Osteocyte (in vitro differentiated cells): ENCODE measurements at regions not wholly inside any gene's neighbourhood (a gene's known extent, or its start where the extent isn't known, plus 50 kb on each side); places are given as distances from the start of the nearest gene placed in this dataset.

Source experiments
- DNase-seq: peaks from one replicate; pipeline ENCODE4 v3.0.0; 2021; ENCODE audit warnings: mixed read lengths; ENCODE audit not compliant: unreplicated experiment; ENCODE audit errors: extremely low spot score
- H3K27ac Mint-ChIP-seq: one replicate; pipeline ENCODE4 v1.8.0; 2021; ENCODE audit warnings: mild to moderate bottlenecking, mixed read lengths; ENCODE audit not compliant: unreplicated experiment
- H3K27me3 Mint-ChIP-seq: one replicate; pipeline ENCODE4 v1.8.0; 2021; ENCODE audit warnings: mixed read lengths; ENCODE audit not compliant: unreplicated experiment
- H3K36me3 Mint-ChIP-seq: one replicate; pipeline ENCODE4 v1.8.0; 2021; ENCODE audit warnings: mixed read lengths; ENCODE audit not compliant: unreplicated experiment
- H3K4me1 Mint-ChIP-seq: one replicate; pipeline ENCODE4 v1.8.0; 2021; ENCODE audit warnings: mixed read lengths; ENCODE audit not compliant: unreplicated experiment
- H3K4me3 Mint-ChIP-seq: one replicate; pipeline ENCODE4 v1.8.0; 2021; ENCODE audit warnings: mild to moderate bottlenecking, moderate library complexity, mixed read lengths; ENCODE audit not compliant: unreplicated experiment
- H3K9me3 Mint-ChIP-seq: one replicate; pipeline ENCODE4 v1.8.0; 2021; ENCODE audit warnings: mixed read lengths; ENCODE audit not compliant: unreplicated experiment
- TF ChIP-seq, protein P1 (sequence below): fragments of 200-600 bp; sonication (generic); IDR thresholded peaks from 2 replicates; pipeline ENCODE4 v1.5.0; 2021; ENCODE audit warnings: antibody characterized with exemption, mild to moderate bottlenecking, moderate library complexity

DNA sequence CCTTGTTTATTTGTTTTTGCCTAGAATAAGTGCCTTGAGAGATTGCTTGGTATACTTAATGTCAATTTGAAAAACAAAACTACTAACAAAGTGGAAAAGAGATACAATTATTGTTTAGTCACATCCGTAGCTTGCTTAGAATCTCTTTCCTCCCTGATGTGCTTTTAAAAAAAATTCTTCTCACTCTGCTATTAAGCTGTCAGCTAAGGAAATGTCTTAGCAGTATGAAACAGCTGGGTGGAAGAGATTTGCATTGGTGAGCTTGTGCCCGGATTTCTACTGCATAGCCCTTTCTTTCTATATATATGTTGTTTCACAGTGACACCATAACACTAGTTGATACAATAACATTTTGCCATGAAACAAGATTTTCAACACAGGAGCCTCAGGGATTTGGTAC, 229.4 kb upstream of the RGS6 start:
- Mint-ChIP-seq H3K4me3 (no peak overlapping the region), H3K27ac (no peak overlapping the region), H3K27me3 (no peaks in the 10 kb centered on the region), H3K4me1 (peaks cover 8% of the 10 kb centered on the region), H3K36me3 (peaks cover 41% of the 10 kb centered on the region), H3K9me3 (no peaks in the 10 kb centered on the region)
- TF ChIP-seq, protein P1, sequence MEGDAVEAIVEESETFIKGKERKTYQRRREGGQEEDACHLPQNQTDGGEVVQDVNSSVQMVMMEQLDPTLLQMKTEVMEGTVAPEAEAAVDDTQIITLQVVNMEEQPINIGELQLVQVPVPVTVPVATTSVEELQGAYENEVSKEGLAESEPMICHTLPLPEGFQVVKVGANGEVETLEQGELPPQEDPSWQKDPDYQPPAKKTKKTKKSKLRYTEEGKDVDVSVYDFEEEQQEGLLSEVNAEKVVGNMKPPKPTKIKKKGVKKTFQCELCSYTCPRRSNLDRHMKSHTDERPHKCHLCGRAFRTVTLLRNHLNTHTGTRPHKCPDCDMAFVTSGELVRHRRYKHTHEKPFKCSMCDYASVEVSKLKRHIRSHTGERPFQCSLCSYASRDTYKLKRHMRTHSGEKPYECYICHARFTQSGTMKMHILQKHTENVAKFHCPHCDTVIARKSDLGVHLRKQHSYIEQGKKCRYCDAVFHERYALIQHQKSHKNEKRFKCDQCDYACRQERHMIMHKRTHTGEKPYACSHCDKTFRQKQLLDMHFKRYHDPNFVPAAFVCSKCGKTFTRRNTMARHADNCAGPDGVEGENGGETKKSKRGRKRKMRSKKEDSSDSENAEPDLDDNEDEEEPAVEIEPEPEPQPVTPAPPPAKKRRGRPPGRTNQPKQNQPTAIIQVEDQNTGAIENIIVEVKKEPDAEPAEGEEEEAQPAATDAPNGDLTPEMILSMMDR: no peak
- DNase-seq: no peak

DNA sequence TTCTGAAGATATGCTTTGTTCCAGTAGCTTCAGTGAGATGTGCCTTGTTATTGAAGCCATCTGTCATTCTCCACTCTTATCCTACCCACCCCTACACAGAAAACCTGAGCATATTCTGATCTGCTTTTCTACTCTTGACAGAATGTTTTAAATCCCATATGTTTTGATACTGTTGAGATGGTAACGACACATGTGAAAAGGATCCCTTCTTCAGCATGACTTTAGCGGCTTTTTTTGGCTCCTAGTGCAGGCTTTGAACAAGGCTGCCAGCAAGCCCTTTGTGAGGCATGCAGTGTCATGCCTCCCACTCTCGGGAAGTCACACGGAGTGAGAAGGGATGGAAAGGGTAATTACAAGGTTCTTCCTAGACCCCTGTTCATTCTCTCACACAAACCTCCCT, 228.8 kb upstream of the RGS6 start:
- Mint-ChIP-seq H3K27ac (peak overlapping the region; percentile 35), H3K27me3 (no peaks in the 10 kb centered on the region), H3K4me1 (peaks cover 8% of the 10 kb centered on the region), H3K9me3 (no peaks in the 10 kb centered on the region), H3K36me3 (peaks cover 41% of the 10 kb centered on the region), H3K4me3 (no peak overlapping the region)
- TF ChIP-seq, protein P1: no peak
- DNase-seq: no peak

DNA sequence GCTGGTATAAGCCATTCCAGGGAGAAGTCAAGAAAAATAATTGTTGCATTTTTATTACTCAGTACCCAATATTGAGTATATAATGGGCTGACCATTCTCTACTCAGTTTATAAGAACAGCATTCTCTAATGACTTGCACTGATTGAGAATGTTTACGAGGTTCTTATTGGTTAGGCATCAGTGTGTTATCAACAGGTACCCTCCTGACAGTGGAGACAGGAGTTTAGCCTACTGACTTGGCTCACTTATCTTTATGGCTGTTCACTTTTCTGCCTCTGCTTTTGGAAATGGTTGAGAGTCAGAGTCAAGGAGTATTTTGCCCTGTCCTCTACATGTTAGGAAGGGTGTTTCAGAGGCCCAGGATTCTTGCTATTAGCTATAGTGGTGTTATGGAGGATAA, 228.0 kb upstream of the RGS6 start:
- Mint-ChIP-seq H3K36me3 (peaks cover 36% of the 10 kb centered on the region), H3K4me1 (peaks cover 8% of the 10 kb centered on the region), H3K4me3 (no peak overlapping the region), H3K27ac (no peak overlapping the region), H3K9me3 (no peaks in the 10 kb centered on the region), H3K27me3 (no peaks in the 10 kb centered on the region)
- TF ChIP-seq, protein P1: no peak
- no peak for DNase-seq

DNA sequence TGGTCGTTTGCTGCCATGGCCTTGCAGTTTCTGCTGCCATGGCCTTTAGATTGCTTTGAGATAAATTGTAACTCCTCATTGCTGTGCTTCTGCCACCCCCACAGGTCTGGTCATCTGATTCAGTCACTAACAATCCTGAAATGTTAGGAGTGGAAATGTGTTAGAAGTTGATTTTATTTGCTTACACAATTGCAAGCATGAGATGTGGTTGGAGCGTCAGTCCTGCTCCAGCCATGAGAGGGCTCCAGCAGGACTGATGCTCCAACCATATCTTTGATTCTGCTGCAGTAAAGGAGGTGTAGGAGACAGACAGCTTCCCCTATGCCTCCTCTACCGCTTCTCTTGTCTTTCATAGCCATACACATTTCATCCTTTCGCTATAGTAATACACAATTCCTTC, 226.8 kb upstream of the RGS6 start:
- Mint-ChIP-seq H3K9me3 (no peaks in the 10 kb centered on the region), H3K4me1 (peaks cover 8% of the 10 kb centered on the region), H3K4me3 (no peak overlapping the region), H3K27ac (no peak overlapping the region), H3K36me3 (peaks cover 29% of the 10 kb centered on the region), H3K27me3 (no peaks in the 10 kb centered on the region)
- TF ChIP-seq, protein P1: no peak
- DNase-seq: no peak

DNA sequence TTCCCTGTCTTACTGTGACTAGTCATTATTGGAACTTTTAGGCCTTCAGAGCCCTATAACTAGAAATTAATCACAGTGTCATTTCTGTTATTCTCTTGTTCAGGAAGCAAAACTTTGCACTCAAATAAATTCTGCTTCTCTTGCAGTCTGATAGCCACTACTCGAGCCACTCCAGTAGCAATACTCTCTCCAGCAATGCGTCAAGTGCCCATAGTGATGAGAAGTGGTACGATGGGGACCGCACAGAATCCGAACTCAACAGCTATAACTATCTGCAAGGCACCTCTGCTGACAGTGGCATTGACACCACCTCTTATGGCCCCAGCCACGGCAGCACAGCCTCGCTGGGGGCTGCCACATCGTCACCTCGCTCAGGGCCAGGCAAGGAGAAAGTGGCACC, 223.2 kb upstream of the RGS6 start:
- Mint-ChIP-seq H3K4me3 (no peak overlapping the region), H3K27ac (peak overlapping the region; percentile 4), H3K9me3 (peaks cover 3% of the 10 kb centered on the region), H3K27me3 (no peaks in the 10 kb centered on the region), H3K4me1 (peaks cover 39% of the 10 kb centered on the region), H3K36me3 (peaks cover 19% of the 10 kb centered on the region)
- DNase-seq: no peak
- TF ChIP-seq, protein P1: no peak
